HEK293T (cell line): ENCODE measurements at regions not wholly inside any gene's neighbourhood (a gene's known extent, or its start where the extent isn't known, plus 50 kb on each side); places are given as distances from the start of the nearest gene placed in this dataset.

Experiments used
- BHLHE40 ChIP-seq: fragments of 450-650 bp; IDR thresholded peaks from 2 replicates; pipeline ENCODE4 v1.6.1; 2016; ENCODE audit warnings: mild to moderate bottlenecking, moderate library complexity, borderline replicate concordance
- ELF4 ChIP-seq: fragments of 450-650 bp; IDR thresholded peaks from 2 replicates; pipeline ENCODE4 v1.6.1; 2017; ENCODE audit warnings: antibody characterized with exemption
- FOXA1 ChIP-seq: fragments of 450-650 bp; IDR thresholded peaks from 2 replicates; pipeline ENCODE4 v1.6.1; 2016; ENCODE audit warnings: mild to moderate bottlenecking
- LEF1 ChIP-seq: fragments of 450-650 bp; IDR thresholded peaks from 2 replicates; pipeline ENCODE4 v1.6.1; 2017; ENCODE audit warnings: mild to moderate bottlenecking, borderline replicate concordance
- SP1 ChIP-seq: fragments of 450-650 bp; IDR thresholded peaks from 2 replicates; pipeline ENCODE4 v1.6.1; 2017

GRCh38 chr10:8504499-8504898 lies 450.0 kb downstream of the GATA3 start:
- no peak for TF ChIP-seq BHLHE40
- TF ChIP-seq ELF4: no peak
- no peak for TF ChIP-seq FOXA1
- no peak for TF ChIP-seq SP1
- no peak for TF ChIP-seq LEF1
